HL-60 (cell line): ENCODE measurements at regions not wholly inside any gene's neighbourhood (a gene's known extent, or its start where the extent isn't known, plus 50 kb on each side); places are given as distances from the start of the nearest gene placed in this dataset.

ENCODE experiments used
- GABPA ChIP-seq: IDR thresholded peaks from 2 replicates; pipeline ENCODE4 v1.6.1; 2012; ENCODE audit warnings: low read depth
- POLR2AphosphoS5 ChIP-seq: IDR thresholded peaks from 2 replicates; pipeline ENCODE4 v1.6.1; 2012; ENCODE audit warnings: low read depth
- SPI1 ChIP-seq: IDR thresholded peaks from 2 replicates; pipeline ENCODE4 v1.6.1; 2012; ENCODE audit warnings: low read depth, mild to moderate bottlenecking, borderline replicate concordance
- TF ChIP-seq, protein P1 (sequence below): IDR thresholded peaks from one replicate; pipeline ENCODE4 v1.5.1; 2011; ENCODE audit warnings: low read length, control low read depth, inconsistent platforms; ENCODE audit not compliant: insufficient read depth
- TF ChIP-seq, protein P2 (sequence below): IDR thresholded peaks from 2 replicates; pipeline ENCODE4 v1.6.1; 2012; ENCODE audit warnings: low read depth; ENCODE audit not compliant: insufficient replicate concordance

DNA sequence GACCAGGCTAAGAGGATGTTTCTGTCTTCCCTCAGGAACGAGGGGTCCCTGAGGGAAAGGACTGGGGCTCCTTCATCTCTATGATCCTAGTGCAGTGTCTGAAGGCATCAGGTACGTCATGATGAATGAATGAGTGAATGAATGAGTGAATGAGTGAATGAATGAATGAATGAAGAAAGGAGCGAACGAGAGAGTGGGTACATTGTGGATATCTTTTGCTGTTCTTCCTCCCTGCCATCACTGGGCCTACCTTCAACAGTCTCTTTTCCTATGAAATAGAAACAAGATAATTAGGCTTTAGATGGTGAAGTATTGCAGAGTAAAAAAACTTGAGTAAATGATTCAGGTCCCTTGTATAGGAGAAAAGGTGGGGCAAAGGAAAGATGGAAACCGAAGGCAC lies 111.3 kb upstream of the CRHR1 start:
- TF ChIP-seq, protein P1, sequence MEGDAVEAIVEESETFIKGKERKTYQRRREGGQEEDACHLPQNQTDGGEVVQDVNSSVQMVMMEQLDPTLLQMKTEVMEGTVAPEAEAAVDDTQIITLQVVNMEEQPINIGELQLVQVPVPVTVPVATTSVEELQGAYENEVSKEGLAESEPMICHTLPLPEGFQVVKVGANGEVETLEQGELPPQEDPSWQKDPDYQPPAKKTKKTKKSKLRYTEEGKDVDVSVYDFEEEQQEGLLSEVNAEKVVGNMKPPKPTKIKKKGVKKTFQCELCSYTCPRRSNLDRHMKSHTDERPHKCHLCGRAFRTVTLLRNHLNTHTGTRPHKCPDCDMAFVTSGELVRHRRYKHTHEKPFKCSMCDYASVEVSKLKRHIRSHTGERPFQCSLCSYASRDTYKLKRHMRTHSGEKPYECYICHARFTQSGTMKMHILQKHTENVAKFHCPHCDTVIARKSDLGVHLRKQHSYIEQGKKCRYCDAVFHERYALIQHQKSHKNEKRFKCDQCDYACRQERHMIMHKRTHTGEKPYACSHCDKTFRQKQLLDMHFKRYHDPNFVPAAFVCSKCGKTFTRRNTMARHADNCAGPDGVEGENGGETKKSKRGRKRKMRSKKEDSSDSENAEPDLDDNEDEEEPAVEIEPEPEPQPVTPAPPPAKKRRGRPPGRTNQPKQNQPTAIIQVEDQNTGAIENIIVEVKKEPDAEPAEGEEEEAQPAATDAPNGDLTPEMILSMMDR = no peak
- TF ChIP-seq GABPA = no peak
- TF ChIP-seq, protein P2, sequence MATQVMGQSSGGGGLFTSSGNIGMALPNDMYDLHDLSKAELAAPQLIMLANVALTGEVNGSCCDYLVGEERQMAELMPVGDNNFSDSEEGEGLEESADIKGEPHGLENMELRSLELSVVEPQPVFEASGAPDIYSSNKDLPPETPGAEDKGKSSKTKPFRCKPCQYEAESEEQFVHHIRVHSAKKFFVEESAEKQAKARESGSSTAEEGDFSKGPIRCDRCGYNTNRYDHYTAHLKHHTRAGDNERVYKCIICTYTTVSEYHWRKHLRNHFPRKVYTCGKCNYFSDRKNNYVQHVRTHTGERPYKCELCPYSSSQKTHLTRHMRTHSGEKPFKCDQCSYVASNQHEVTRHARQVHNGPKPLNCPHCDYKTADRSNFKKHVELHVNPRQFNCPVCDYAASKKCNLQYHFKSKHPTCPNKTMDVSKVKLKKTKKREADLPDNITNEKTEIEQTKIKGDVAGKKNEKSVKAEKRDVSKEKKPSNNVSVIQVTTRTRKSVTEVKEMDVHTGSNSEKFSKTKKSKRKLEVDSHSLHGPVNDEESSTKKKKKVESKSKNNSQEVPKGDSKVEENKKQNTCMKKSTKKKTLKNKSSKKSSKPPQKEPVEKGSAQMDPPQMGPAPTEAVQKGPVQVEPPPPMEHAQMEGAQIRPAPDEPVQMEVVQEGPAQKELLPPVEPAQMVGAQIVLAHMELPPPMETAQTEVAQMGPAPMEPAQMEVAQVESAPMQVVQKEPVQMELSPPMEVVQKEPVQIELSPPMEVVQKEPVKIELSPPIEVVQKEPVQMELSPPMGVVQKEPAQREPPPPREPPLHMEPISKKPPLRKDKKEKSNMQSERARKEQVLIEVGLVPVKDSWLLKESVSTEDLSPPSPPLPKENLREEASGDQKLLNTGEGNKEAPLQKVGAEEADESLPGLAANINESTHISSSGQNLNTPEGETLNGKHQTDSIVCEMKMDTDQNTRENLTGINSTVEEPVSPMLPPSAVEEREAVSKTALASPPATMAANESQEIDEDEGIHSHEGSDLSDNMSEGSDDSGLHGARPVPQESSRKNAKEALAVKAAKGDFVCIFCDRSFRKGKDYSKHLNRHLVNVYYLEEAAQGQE = no peak
- no peak for TF ChIP-seq POLR2AphosphoS5
- no peak for TF ChIP-seq SPI1
